GM23338 (cell line): ENCODE measurements at regions not wholly inside any gene's neighbourhood (a gene's known extent, or its start where the extent isn't known, plus 50 kb on each side); places are given as distances from the start of the nearest gene placed in this dataset.

Experiments used
- ATAC-seq: fragments of 200-7000 bp; cut with Tn5 transposase; 3 replicates; pipeline ENCODE4 v1.9.1; 2020
- DNase-seq: peaks from one replicate; pipeline ENCODE4 v3.0.0-alpha.2; 2015; ENCODE audit warnings: low spot score
- H2AFZ ChIP-seq: fragments of 200-600 bp; sonication (generic); 2 replicates; pipeline ENCODE4 v1.8.0; 2016; ENCODE audit warnings: antibody characterized with exemption, mild to moderate bottlenecking, moderate library complexity
- H3F3A ChIP-seq: fragments of 200-600 bp; sonication (generic); replicated peaks from 2 replicates; pipeline ENCODE4 v1.8.0; 2017; ENCODE audit warnings: antibody characterized with exemption, mixed run types, low read depth
- H3K27ac ChIP-seq: fragments of 200-600 bp; sonication (generic); 2 replicates; pipeline ENCODE4 v1.6.1; 2016; ENCODE audit warnings: low read depth
- H3K27me3 ChIP-seq: fragments of 200-600 bp; sonication (generic); 2 replicates; pipeline ENCODE4 v1.8.0; 2016; ENCODE audit warnings: mild to moderate bottlenecking, mixed run types, moderate library complexity; ENCODE audit not compliant: insufficient read depth
- H3K36me3 ChIP-seq: fragments of 200-600 bp; sonication (generic); 2 replicates; pipeline ENCODE4 v1.8.0; 2016; ENCODE audit warnings: mild to moderate bottlenecking; ENCODE audit not compliant: insufficient read depth
- H3K4me1 ChIP-seq: fragments of 200-600 bp; sonication (generic); 2 replicates; pipeline ENCODE4 v1.8.0; 2016; ENCODE audit warnings: mild to moderate bottlenecking, moderate library complexity; ENCODE audit not compliant: insufficient read depth
- H3K4me2 ChIP-seq: fragments of 200-600 bp; sonication (generic); 2 replicates; pipeline ENCODE4 v1.7.1; 2017; ENCODE audit warnings: mixed run types
- H3K4me3 ChIP-seq: fragments of 200-600 bp; sonication (generic); 2 replicates; pipeline ENCODE4 v1.6.1; 2016; ENCODE audit warnings: mixed run types
- H3K79me2 ChIP-seq: fragments of 200-600 bp; sonication (generic); replicated peaks from 2 replicates; pipeline ENCODE4 v1.8.0; 2017; ENCODE audit warnings: mild to moderate bottlenecking; ENCODE audit not compliant: insufficient read depth
- H3K9me2 ChIP-seq: fragments of 200-600 bp; sonication (generic); 2 replicates; pipeline ENCODE4 v1.8.0; 2017; ENCODE audit not compliant: insufficient read depth
- H4K20me1 ChIP-seq: fragments of 200-600 bp; sonication (generic); replicated peaks from 2 replicates; pipeline ENCODE4 v1.8.0; 2017; ENCODE audit warnings: mild to moderate bottlenecking; ENCODE audit not compliant: insufficient read depth
- H3K27ac Mint-ChIP-seq: 2 replicates; pipeline ENCODE4 v1.8.0; 2020; ENCODE audit warnings: inconsistent platforms, mild to moderate bottlenecking, moderate library complexity, mixed read lengths
- H3K27me3 Mint-ChIP-seq: 3 replicates; pipeline ENCODE4 v1.8.0; 2022; ENCODE audit warnings: low read depth, mild to moderate bottlenecking, moderate library complexity, mixed read lengths, inconsistent platforms; ENCODE audit not compliant: insufficient read depth, poor library complexity
- H3K36me3 Mint-ChIP-seq: 3 replicates; pipeline ENCODE4 v1.8.0; 2021; ENCODE audit warnings: low read depth, mild to moderate bottlenecking, inconsistent platforms, moderate library complexity, mixed read lengths
- H3K4me1 Mint-ChIP-seq: 3 replicates; pipeline ENCODE4 v1.8.0; 2020; ENCODE audit warnings: mild to moderate bottlenecking, inconsistent platforms, mixed read lengths
- H3K4me3 Mint-ChIP-seq: 3 replicates; pipeline ENCODE4 v1.8.0; 2021; ENCODE audit warnings: moderate library complexity, mild to moderate bottlenecking, inconsistent platforms, mixed read lengths
- H3K9me3 Mint-ChIP-seq: 3 replicates; pipeline ENCODE4 v1.8.0; 2020; ENCODE audit warnings: moderate library complexity, mild to moderate bottlenecking, inconsistent platforms, mixed read lengths
- CREB1 ChIP-seq: fragments of 250-450 bp; sonication (Bioruptor Pico); IDR thresholded peaks from 2 replicates; pipeline ENCODE4 v1.5.0; 2020; ENCODE audit warnings: low read depth, mild to moderate bottlenecking, moderate library complexity
- CTCF ChIP-seq, 2 experiments: fragments of 200-600 bp in 1 of 2; sonication (generic) in 1 of 2; conservative IDR thresholded peaks; 2 replicates each; pipeline versions ENCODE4 v1.5.1 to v1.6.1; 2016 to 2017; ENCODE audit warnings: antibody characterized with exemption in 2 of 2, low read depth in 2 of 2, mild to moderate bottlenecking in 2 of 2, moderate library complexity in 1 of 2
- ETS1 ChIP-seq: IDR thresholded peaks from 2 replicates; pipeline ENCODE4 v1.6.1; 2016; ENCODE audit warnings: antibody characterized with exemption
- EZH2 ChIP-seq: fragments of 200-600 bp; sonication (generic); IDR thresholded peaks from one replicate; pipeline ENCODE4 v1.8.0; 2017; ENCODE audit warnings: antibody characterized with exemption, mild to moderate bottlenecking, low read depth; ENCODE audit not compliant: unreplicated experiment
- EZH2phosphoT487 ChIP-seq: fragments of 200-600 bp; sonication (generic); IDR thresholded peaks from one replicate; pipeline ENCODE4 v1.8.1; 2018; ENCODE audit warnings: antibody characterized with exemption; ENCODE audit not compliant: unreplicated experiment
- JUNB ChIP-seq: IDR thresholded peaks from one replicate; pipeline ENCODE4 v1.6.1; 2016; ENCODE audit warnings: antibody characterized with exemption; ENCODE audit not compliant: unreplicated experiment
- NANOG ChIP-seq: IDR thresholded peaks from 2 replicates; pipeline ENCODE4 v1.6.1; 2016; ENCODE audit warnings: antibody characterized with exemption, borderline replicate concordance
- POLR2AphosphoS5 ChIP-seq: IDR thresholded peaks from 2 replicates; pipeline ENCODE4 v1.6.1; 2016; ENCODE audit warnings: antibody characterized with exemption, low read depth
- REST ChIP-seq: IDR thresholded peaks from one replicate; pipeline ENCODE4 v1.6.1; 2018; ENCODE audit warnings: antibody characterized with exemption; ENCODE audit not compliant: unreplicated experiment
- STAT1 ChIP-seq: IDR thresholded peaks from one replicate; pipeline ENCODE4 v1.6.1; 2016; ENCODE audit warnings: antibody characterized with exemption; ENCODE audit not compliant: unreplicated experiment
- ZNF114 ChIP-seq: fragments of 250-450 bp; sonication (Bioruptor Pico); IDR thresholded peaks from 2 replicates; pipeline ENCODE4 v1.5.0; 2020; ENCODE audit warnings: mild to moderate bottlenecking, moderate library complexity
- ZNF331 ChIP-seq: fragments of 250-450 bp; sonication (Bioruptor Pico); IDR thresholded peaks from 2 replicates; pipeline ENCODE4 v1.5.0; 2020; ENCODE audit warnings: low read depth, mild to moderate bottlenecking, moderate library complexity
- ZNF462 ChIP-seq: fragments of 250-450 bp; sonication (Bioruptor Pico); IDR thresholded peaks from 2 replicates; pipeline ENCODE4 v1.5.0; 2020; ENCODE audit warnings: mild to moderate bottlenecking, moderate library complexity

- Mint-ChIP-seq H3K9me3 (no peaks in the 10 kb centered on the region; the same call in 2 of the 3 replicates), H3K36me3 (0 out of 3 replicates have a peak, but pooled peaks cover 2% of the 10 kb centered on the region), H3K27me3 (no peaks in the 10 kb centered on the region), H3K4me1 (no peaks in the 10 kb centered on the region), H3K4me3 (no peak overlapping the region), H3K27ac (no peak overlapping the region)
- TF ChIP-seq EZH2phosphoT487 (no peak), POLR2AphosphoS5 (no peak), STAT1 (no peak), ETS1 (no peak), ZNF462 (CRISPR knock-in tag) (no peak), JUNB (no peak), CREB1 (CRISPR knock-in tag) (no peak), ZNF114 (no peak), REST (no peak), NANOG (no peak), ZNF331 (CRISPR knock-in tag) (no peak), EZH2 (no peak), CTCF (conservative IDR thresholded peaks at IDR 0.05; ENCODE audit: low read depth in 2 of 2) (no peak)
- DNase-seq (no peak), ATAC-seq (no peak)
- no peaks in the 10 kb centered on the region for H3K9me2 ChIP-seq
- no peak overlapping the region for H3K4me3 ChIP-seq
- no peak overlapping the region for H3K4me2 ChIP-seq
- H3K36me3 ChIP-seq, result no peaks in the 10 kb centered on the region
- no peaks in the 10 kb centered on the region for H3F3A ChIP-seq
- H3K4me1 ChIP-seq, result no peaks in the 10 kb centered on the region
- H4K20me1 ChIP-seq, result no peaks in the 10 kb centered on the region
- H3K27me3 ChIP-seq, result no peaks in the 10 kb centered on the region
- H3K79me2 ChIP-seq, result no peaks in the 10 kb centered on the region
- H2AFZ ChIP-seq, result no peak overlapping the region
- no peak overlapping the region for H3K27ac ChIP-seq
Measured at GRCh38 chrX:93598076-93598475, 75.3 kb downstream of the NAP1L3 start.
